ENCODE measurements at regions not wholly inside any gene's neighbourhood (a gene's known extent, or its start where the extent isn't known, plus 50 kb on each side); places are given as distances from the start of the nearest gene placed in this dataset.
"Not testable (repeated sequence)": the region's sequence is repeated elsewhere in the genome, so short reads cannot be mapped to it uniquely, and the experiment has no call there.

DNA sequence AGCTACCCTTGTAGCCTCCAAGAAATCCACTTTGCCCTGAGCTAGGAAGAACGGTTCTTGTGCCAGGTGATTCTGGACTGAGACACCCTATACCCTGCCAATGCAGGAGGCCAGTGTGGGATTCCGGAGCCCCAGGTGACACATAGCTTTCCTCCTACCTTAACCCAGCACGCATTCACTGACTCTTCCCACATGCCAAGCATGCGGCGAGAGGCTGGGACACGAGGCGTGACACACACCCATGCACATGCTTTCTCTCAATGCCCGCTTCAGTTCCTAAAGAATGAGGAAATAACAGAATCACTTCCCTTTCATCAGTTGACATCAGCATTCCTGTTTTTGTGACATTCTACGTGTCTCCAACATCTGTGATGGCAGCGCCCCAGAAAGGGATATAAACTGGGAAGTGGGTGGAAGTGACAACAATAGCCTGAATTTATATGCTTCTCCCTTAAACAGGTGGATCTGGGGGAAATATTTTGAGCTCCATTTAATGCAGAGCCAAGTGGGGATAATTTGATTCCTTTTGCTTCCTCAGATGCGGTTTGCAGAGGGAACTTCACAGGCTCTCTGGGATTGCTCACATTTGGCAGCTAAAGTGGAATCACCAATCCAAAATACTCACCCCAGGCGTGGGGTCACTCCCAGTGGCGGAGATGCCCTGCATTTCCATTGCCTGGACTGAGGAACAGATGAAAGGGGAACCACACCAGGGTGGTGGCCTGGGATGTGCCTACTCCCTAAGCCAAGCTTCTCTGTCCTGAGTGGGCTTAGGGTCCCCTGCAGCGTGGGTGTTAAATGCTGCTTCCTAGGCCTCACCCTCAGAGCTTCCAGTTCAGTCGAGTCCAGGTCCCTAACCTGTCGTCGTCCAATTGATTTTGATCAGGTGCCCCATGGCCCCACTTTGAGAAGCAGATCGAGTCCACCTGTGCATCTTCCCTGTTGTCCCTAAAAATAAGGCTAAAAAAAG is 445.1 kb downstream of the SIPA1L2 start:
- no peak for FAIRE-seq

- no peak for FAIRE-seq
Measured at GRCh38 chr1:232183802-232184201, 446.1 kb downstream of the SIPA1L2 start.

- FAIRE-seq = no peak
Measured at GRCh38 chr1:232183266-232183800, 446.6 kb downstream of the SIPA1L2 start.

GRCh38 chr1:232182236-232182635 is 447.7 kb downstream of the SIPA1L2 start:
- FAIRE-seq = no peak

- no peak for FAIRE-seq
Measured at GRCh38 chr1:232180779-232181136, 449.2 kb downstream of the SIPA1L2 start.

GRCh38 chr1:232179896-232180778 is 449.8 kb downstream of the SIPA1L2 start:
- FAIRE-seq = no peak

- FAIRE-seq = no peak
Measured at GRCh38 chr1:232178191-232178590, 451.7 kb downstream of the SIPA1L2 start.

DNA sequence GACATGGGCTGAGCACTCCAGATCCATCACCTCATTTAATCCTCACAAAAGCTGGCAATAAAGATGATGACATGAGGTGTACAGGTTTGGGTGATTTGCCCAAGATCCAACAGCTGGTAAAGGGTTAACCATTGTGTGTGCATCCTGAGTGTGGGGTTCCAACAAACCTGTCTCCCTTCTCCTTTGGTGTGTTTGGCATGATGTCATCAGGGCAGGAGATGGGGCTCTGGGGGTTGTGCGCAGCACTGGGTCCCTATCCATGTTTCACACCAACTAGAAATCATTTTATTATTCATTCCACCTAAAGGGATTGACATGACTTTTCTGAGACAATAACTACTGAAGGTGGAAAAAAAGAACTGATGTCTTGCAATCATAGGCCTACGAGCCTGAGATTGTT is 452.5 kb downstream of the SIPA1L2 start:
- no peak for FAIRE-seq

DNA sequence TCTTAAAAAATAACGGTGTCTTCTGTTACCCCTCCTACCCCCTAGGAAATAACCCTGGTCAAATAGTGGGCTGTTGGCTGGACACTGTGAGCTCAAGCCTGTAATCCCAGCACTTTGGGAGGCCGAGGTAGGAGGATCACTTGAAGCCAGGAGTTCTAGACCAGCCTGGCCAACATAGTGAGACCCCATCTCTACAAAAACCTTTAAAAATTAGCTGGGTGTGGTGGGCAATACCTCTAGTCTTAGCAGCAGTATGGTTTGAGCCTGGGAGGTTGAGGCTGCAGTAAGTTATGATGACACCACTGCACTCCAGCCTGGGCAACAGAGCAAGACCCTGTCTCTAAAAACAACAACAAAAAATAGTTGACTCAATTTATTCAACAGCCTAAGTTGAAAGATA is 453.7 kb downstream of the SIPA1L2 start:
- no peak for FAIRE-seq

- FAIRE-seq = no peak
Measured at GRCh38 chr1:232174306-232174705, 455.6 kb downstream of the SIPA1L2 start.

GRCh38 chr1:232172563-232172962 is 457.4 kb downstream of the SIPA1L2 start:
- FAIRE-seq = no peak

- FAIRE-seq = no peak
Measured at GRCh38 chr1:232170909-232171308, 459.0 kb downstream of the SIPA1L2 start.

DNA sequence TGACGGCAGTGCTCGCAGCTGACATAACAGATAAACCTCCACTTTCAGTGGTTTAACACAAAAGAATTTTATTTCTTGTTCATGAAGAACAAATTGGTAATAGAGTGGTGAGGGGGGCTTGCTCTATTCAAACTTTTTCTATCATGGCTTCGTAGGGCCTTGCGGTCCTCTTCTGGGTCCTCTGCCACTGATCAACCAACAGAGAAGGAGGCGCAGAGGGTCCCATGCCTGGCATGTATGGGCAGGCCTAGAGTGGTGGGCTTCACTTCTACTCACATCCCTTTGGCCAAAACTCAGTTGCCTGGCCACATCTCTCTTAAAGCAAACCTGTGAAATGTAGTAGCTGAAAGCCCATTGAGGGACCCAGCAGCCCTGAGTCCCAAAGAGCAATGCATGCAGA is 460.5 kb downstream of the SIPA1L2 start:
- no peak for FAIRE-seq

- FAIRE-seq = no peak
Measured at GRCh38 chr1:232168508-232168907, 461.4 kb downstream of the SIPA1L2 start.

- no peak for FAIRE-seq
Measured at GRCh38 chr1:232166942-232167341, 463.0 kb downstream of the SIPA1L2 start.

GRCh38 chr1:232164078-232164963 is 465.6 kb downstream of the SIPA1L2 start:
- peak; percentile 56 for FAIRE-seq

DNA sequence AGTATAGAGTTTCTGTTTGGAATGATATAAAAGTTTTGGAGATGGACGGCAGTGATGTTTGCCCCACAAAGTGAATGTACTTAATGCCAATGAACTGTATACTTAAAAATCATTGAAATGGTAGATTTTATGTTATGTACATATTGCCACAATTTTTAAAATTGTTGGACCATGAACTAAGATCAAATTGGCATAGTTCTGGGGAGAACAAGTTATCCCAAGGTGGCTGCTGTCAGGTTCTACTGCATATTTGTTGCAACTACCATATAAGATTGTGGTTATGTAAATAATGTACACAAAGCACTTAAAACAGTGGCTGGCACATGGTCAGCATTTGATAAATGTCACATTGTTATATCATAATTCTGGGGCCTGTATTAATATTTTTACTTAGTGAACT is 466.4 kb downstream of the SIPA1L2 start:
- FAIRE-seq = no peak

- FAIRE-seq = no peak
Measured at GRCh38 chr1:232162001-232162400, 467.9 kb downstream of the SIPA1L2 start.

DNA sequence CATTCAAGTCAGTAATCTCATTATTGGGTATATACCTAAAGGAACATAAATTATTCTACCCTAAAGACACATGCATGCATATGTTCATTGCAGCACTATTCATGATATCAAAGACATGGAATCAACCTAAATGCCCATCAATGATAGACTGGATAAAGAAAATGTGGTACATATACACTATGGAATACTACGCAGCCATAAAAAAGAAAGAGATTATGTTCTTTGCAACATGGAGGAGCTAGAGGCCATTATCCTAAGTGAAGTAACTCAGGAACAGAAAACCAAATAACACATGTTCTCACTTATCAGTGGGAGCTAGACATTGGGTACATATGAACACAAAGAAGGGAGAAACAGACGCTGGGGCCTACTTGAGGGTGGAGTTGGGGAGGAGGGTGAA is 471.4 kb downstream of the SIPA1L2 start:
- not testable (repeated sequence) for FAIRE-seq

DNA sequence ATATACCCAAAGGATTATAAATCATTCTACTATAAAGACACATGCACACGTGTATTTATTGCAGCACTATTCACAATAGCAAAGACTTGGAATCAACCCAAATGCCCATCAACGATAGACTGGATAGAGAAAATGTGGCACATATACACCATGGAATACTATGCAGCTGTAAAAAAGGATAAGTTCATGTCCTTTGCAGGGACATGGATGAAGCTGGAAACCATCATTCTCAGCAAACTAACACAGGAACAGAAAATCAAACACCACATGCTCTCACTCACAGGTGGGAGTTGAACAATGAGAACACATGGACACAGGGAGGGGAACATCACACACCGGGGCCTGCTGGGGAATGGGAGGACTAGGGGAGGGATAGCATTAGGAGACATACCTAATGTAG is 473.9 kb downstream of the SIPA1L2 start:
- FAIRE-seq = not testable (repeated sequence)

DNA sequence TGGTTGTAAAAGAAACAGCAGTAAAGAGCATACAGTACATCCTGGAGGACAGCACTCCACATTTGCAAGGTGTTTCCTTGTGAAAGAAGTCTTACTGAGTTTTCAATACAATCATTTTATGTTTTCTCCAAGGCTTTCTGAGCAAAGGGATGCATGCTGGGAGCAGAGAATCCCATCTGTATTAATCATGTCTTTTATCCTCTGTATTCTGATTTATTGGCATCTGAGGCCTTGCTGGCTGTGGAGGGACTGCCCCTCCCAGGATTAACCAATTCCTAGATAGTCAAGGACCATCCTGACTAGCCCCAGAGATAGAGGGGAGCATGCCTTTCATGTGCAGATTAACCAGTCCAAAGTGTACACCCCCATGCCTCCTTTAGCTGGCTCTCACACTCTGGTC is 476.3 kb downstream of the SIPA1L2 start:
- no peak for FAIRE-seq

- FAIRE-seq = no peak
Measured at GRCh38 chr1:232150770-232151548, 479.0 kb downstream of the SIPA1L2 start.

All from TTC549 (cell line).